Endothelial cell of umbilical vein (primary cell): ENCODE measurements at regions not wholly inside any gene's neighbourhood (a gene's known extent, or its start where the extent isn't known, plus 50 kb on each side); places are given as distances from the start of the nearest gene placed in this dataset.

Experiments
- BruUV-seq: library from RNA; stranded (reverse); fragments of 400-500 nt; replicated peaks from 2 replicates; lab custom pipeline; 2021; lab: Mats Ljungman, UMichigan
- CTCF ChIA-PET: fragments of 300-600, 350-600 bp; sonication (Branson Sonifier 250); formaldehyde crosslinking; loops from one replicate; lab custom pipeline; 2021; ENCODE audit warnings: antibody characterized with exemption, inconsistent platforms; lab: Charles Lee
- POLR2A ChIA-PET: fragments of 300-600, 350-600 bp; sonication (Branson Sonifier 250); formaldehyde crosslinking; loops from one replicate; lab custom pipeline; 2021; ENCODE audit warnings: antibody characterized with exemption, inconsistent platforms; lab: Charles Lee
- DNase-seq: peaks from one replicate; pipeline ENCODE4 v3.0.0-alpha.2; 2011; ENCODE audit warnings: low read depth, low spot score
- FAIRE-seq: peaks from 2 replicates; lab custom pipeline; 2011; peaks lifted over from hg19 to GRCh38; lab: Jason Lieb, UNC
- H2AFZ ChIP-seq: 2 replicates; pipeline ENCODE4 v1.6.0; 2012; ENCODE audit warnings: low read depth, low read length, control low read depth, inconsistent platforms
- H3K27ac ChIP-seq: 2 replicates; pipeline ENCODE4 v1.5.1; 2011; ENCODE audit warnings: low read depth, mild to moderate bottlenecking, control low read depth, low read length, moderate library complexity; ENCODE audit not compliant: insufficient read depth
- H3K27me3 ChIP-seq, 2 experiments: 2 replicates each; pipeline versions ENCODE4 v1.6.0 to v1.6.1; 2011; ENCODE audit warnings: low read length in 2 of 2, mixed read lengths in 1 of 2; ENCODE audit not compliant: control insufficient read depth in 2 of 2, insufficient read depth in 2 of 2
- H3K36me3 ChIP-seq, 2 experiments: 2 replicates in 1 of 2; 3 replicates in 1 of 2; pipeline ENCODE4 v1.5.1; 2011; ENCODE audit warnings: low read length in 2 of 2, mild to moderate bottlenecking in 1 of 2, moderate library complexity in 1 of 2; ENCODE audit not compliant: control insufficient read depth in 2 of 2, insufficient read depth in 2 of 2; ENCODE audit errors: extremely low read depth in 1 of 2
- H3K4me1 ChIP-seq: 3 replicates; pipeline ENCODE4 v1.5.1; 2011; ENCODE audit warnings: mild to moderate bottlenecking, low read length; ENCODE audit not compliant: control insufficient read depth, insufficient read depth; ENCODE audit errors: extremely low read depth
- H3K4me2 ChIP-seq: 2 replicates; pipeline ENCODE4 v1.6.1; 2011; ENCODE audit warnings: low read length, control low read depth, mixed read lengths; ENCODE audit not compliant: insufficient read depth
- H3K4me3 ChIP-seq, 3 experiments: fragments of 200-600 bp in 1 of 3; sonication (generic), shearing (Covaris generic) in 1 of 3; replicated peaks in 1 of 3; 2 replicates each; pipeline ENCODE4 v1.5.1; 2011 to 2016; ENCODE audit warnings: control low read depth in 3 of 3, low read length in 3 of 3, mild to moderate bottlenecking in 2 of 3, inconsistent platforms in 1 of 3, low read depth in 1 of 3, moderate library complexity in 1 of 3; ENCODE audit not compliant: insufficient read depth in 1 of 3
- H3K79me2 ChIP-seq: 2 replicates; pipeline ENCODE4 v1.6.0; 2012; ENCODE audit warnings: low read length, inconsistent platforms; ENCODE audit not compliant: control insufficient read depth, insufficient read depth
- H3K9ac ChIP-seq: replicated peaks from 2 replicates; pipeline ENCODE3; 2011; ENCODE audit warnings: low read length, control low read depth; ENCODE audit not compliant: insufficient read depth; ENCODE audit errors: extremely low read depth
- H3K9me1 ChIP-seq: replicated peaks from 3 replicates; pipeline ENCODE4 v1.6.0; 2011; ENCODE audit warnings: mild to moderate bottlenecking, low read length; ENCODE audit not compliant: control insufficient read depth, insufficient read depth; ENCODE audit errors: extremely low read depth
- H3K9me3 ChIP-seq: replicated peaks from 2 replicates; pipeline ENCODE4 v1.5.1; 2012; ENCODE audit warnings: low read length, inconsistent platforms; ENCODE audit not compliant: control insufficient read depth, insufficient read depth
- H4K20me1 ChIP-seq: replicated peaks from 2 replicates; pipeline ENCODE3; 2011; ENCODE audit warnings: mild to moderate bottlenecking, low read length; ENCODE audit not compliant: control insufficient read depth, insufficient read depth; ENCODE audit errors: extremely low read depth
- EZH2 ChIP-seq: IDR thresholded peaks from 2 replicates; pipeline ENCODE4 v1.6.1; 2012; ENCODE audit warnings: borderline replicate concordance, low read depth, mild to moderate bottlenecking, moderate library complexity, low read length, inconsistent platforms; ENCODE audit not compliant: severe bottlenecking
- FOS ChIP-seq: IDR thresholded peaks from 2 replicates; pipeline ENCODE4 v1.6.1; 2011; ENCODE audit warnings: mild to moderate bottlenecking, low read length, moderate library complexity, borderline replicate concordance; ENCODE audit not compliant: insufficient read depth
- GATA2 ChIP-seq: IDR thresholded peaks from 2 replicates; pipeline ENCODE4 v1.7.0; 2011; ENCODE audit warnings: low read depth, mild to moderate bottlenecking, moderate library complexity, mixed read lengths, low read length; ENCODE audit not compliant: insufficient read length, insufficient read depth
- JUN ChIP-seq: IDR thresholded peaks from 2 replicates; pipeline ENCODE4 v1.6.1; 2011; ENCODE audit warnings: borderline replicate concordance, low read depth; ENCODE audit not compliant: insufficient read length, insufficient read depth
- MAX ChIP-seq: IDR thresholded peaks from 2 replicates; pipeline ENCODE4 v1.6.1; 2011; ENCODE audit not compliant: insufficient read depth, insufficient read length
- MYC ChIP-seq: IDR thresholded peaks from one replicate; pipeline ENCODE4 v1.6.1; 2011; ENCODE audit warnings: mild to moderate bottlenecking, low read depth, low read length
- POLR2A ChIP-seq: IDR thresholded peaks from 2 replicates; pipeline ENCODE4 v1.6.1; 2012; ENCODE audit warnings: low read depth, mild to moderate bottlenecking, control low read depth, low read length
- POLR2AphosphoS5 ChIP-seq: IDR thresholded peaks from 2 replicates; pipeline ENCODE4 v1.6.1; 2012; ENCODE audit warnings: low read depth, mild to moderate bottlenecking, control low read depth, low read length, moderate library complexity; ENCODE audit not compliant: insufficient read depth
- dilution Hi-C: fragments of 300-500 bp; cut with MboI; formaldehyde crosslinking; loops from one replicate; pipeline ENCODE4 v1.15.0; 2019; ENCODE audit warnings: low sequenced_read_pairs; ENCODE audit not compliant: extremely low pct_ligation_motif_present
- intact Hi-C: fragments of 100-400 bp; cut with micrococcal nuclease; formaldehyde crosslinking; loops from one replicate; pipeline ENCODE4 v1.10.0; 2022
- TF ChIP-seq, protein P1 (sequence below), 2 donors: IDR thresholded peaks; 1 replicate in 1 of 2; 2 replicates in 1 of 2; pipeline ENCODE4 v1.5.1; 2011; ENCODE audit warnings: low read length in 2 of 2, mild to moderate bottlenecking in 2 of 2, moderate library complexity in 2 of 2, control low read depth in 1 of 2, inconsistent platforms in 1 of 2, low read depth in 1 of 2; ENCODE audit not compliant: insufficient read depth in 1 of 2; ENCODE audit errors: extremely low read depth in 1 of 2

DNA sequence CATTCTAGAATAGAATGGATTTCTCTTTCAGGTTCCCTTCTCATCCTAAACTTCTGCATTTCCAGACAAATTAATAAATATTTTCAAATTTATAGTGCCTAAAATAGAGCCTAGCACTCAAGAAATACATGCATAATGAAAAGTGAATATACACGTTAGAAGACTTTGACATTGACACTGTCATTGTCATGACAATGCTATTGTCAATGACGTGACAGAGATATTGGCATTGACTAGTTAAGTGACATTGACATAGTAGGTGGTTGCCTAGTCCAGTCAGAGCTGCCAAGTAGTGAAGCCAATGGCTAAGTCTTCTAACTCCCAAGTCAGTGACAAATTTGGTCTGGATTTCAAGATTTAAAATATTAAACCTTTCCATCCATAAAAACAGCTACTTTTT is 410.5 kb downstream of the LMO4 start:
- H3K9me3 ChIP-seq: no peaks in the 10 kb centered on the region
- POLR2A ChIA-PET: no interaction called here

DNA sequence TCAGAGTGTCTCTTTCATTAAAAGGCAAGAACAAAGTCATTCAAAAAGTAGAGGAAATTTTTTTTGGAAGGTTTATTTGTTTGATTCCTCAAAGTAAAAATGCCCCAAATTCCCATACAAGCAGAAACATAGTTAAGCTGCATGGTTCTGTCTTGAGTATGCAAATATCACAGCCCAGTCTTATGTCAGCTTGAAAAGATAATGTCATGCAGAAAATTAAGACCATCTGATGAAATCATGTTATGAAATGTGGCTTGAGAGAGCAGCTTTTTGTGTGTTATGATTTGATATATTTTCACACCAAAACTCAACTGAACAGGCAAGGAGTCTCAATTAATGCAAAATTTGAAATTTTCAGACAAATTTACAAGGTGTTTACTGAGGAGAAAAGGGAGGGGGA is 411.0 kb downstream of the LMO4 start:
- H3K27ac ChIP-seq: no peak overlapping the region
- H3K4me2 ChIP-seq: no peak overlapping the region
- no peaks in the 10 kb centered on the region for H4K20me1 ChIP-seq
- no peaks in the 10 kb centered on the region for H3K36me3 ChIP-seq
- no peaks in the 10 kb centered on the region for H3K79me2 ChIP-seq
- no TSS peak for BruUV-seq
- intact Hi-C loops: no loop called here
- H2AFZ ChIP-seq: no peak overlapping the region
- no peaks in the 10 kb centered on the region for H3K27me3 ChIP-seq
- TF ChIP-seq JUN (no peak), GATA2 (no peak), POLR2AphosphoS5 (no peak), MYC (no peak), FOS (no peak), POLR2A (no peak), MAX (no peak), EZH2 (no peak)
- TF ChIP-seq, protein P1, sequence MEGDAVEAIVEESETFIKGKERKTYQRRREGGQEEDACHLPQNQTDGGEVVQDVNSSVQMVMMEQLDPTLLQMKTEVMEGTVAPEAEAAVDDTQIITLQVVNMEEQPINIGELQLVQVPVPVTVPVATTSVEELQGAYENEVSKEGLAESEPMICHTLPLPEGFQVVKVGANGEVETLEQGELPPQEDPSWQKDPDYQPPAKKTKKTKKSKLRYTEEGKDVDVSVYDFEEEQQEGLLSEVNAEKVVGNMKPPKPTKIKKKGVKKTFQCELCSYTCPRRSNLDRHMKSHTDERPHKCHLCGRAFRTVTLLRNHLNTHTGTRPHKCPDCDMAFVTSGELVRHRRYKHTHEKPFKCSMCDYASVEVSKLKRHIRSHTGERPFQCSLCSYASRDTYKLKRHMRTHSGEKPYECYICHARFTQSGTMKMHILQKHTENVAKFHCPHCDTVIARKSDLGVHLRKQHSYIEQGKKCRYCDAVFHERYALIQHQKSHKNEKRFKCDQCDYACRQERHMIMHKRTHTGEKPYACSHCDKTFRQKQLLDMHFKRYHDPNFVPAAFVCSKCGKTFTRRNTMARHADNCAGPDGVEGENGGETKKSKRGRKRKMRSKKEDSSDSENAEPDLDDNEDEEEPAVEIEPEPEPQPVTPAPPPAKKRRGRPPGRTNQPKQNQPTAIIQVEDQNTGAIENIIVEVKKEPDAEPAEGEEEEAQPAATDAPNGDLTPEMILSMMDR (IDR thresholded peaks at IDR 0.05; ENCODE audit: extremely low read depth in 1 of 2, insufficient read depth in 1 of 2, low read depth in 1 of 2, low read length in 2 of 2): no peak
- no peak overlapping the region for H3K4me3 ChIP-seq
- no peak for DNase-seq
- H3K9ac ChIP-seq: no peak overlapping the region
- POLR2A ChIA-PET: no interaction called here
- no peaks in the 10 kb centered on the region for H3K4me1 ChIP-seq
- dilution Hi-C loops: no loop called here
- no peak for FAIRE-seq
- no peaks in the 10 kb centered on the region for H3K9me1 ChIP-seq
- CTCF ChIA-PET: interaction anchor here (1.0 kb wide), 1 partner anchor 447 kb away, joined by 4 read pairs; no protein-coding TSS in a partner anchor
- H3K9me3 ChIP-seq: no peaks in the 10 kb centered on the region

More for the DNA sequence above, 410.5 kb downstream of the LMO4 start:
- intact Hi-C loops: no loop called here
- Histone ChIP-seq H3K27me3 (no peaks in the 10 kb centered on the region), H3K4me1 (no peaks in the 10 kb centered on the region), H3K9ac (no peak overlapping the region), H3K4me2 (no peak overlapping the region), H3K9me1 (no peaks in the 10 kb centered on the region), H3K4me3 (no peak overlapping the region), H2AFZ (no peak overlapping the region), H3K79me2 (no peaks in the 10 kb centered on the region), H3K27ac (no peak overlapping the region), H4K20me1 (no peaks in the 10 kb centered on the region), H3K36me3 (no peaks in the 10 kb centered on the region)
- CTCF ChIA-PET: interaction anchor here (1.0 kb wide), 1 partner anchor 447 kb away, joined by 4 read pairs; no protein-coding TSS in a partner anchor
- TF ChIP-seq EZH2 (no peak), FOS (no peak), JUN (no peak), MAX (no peak), MYC (no peak), POLR2A (no peak), POLR2AphosphoS5 (no peak)
- no TSS peak for BruUV-seq
- DNase-seq (no peak), FAIRE-seq (no peak)
- dilution Hi-C loops: no loop called here
